Right lobe of liver (tissue), 6 donors: ENCODE measurements at regions not wholly inside any gene's neighbourhood (a gene's known extent, or its start where the extent isn't known, plus 50 kb on each side); places are given as distances from the start of the nearest gene placed in this dataset.

Experiments used
- ATAC-seq, 4 donors: fragments of 200-7000 bp; cut with Tn5 transposase; one replicate each; pipeline ENCODE4 v1.9.1; 2020; ENCODE audit warnings: mild to moderate bottlenecking in 4 of 4, moderate library complexity in 4 of 4
- DNase-seq, 3 donors: peaks; one replicate each; pipeline ENCODE4 v3.0.0-alpha.2; 2020
- H3K27ac ChIP-seq, 3 donors: fragments of 200-600 bp; one replicate each; pipeline ENCODE4 v1.8.0; 2022
- H3K27me3 ChIP-seq, 2 donors: fragments of 200-600 bp; one replicate each; pipeline ENCODE4 v1.8.0; 2022
- H3K36me3 ChIP-seq, 4 donors: fragments of 200-600 bp; sonication (generic) in 1 of 4; one replicate each; pipeline versions ENCODE4 v1.5.1 to v1.8.0; 2017 to 2022; ENCODE audit warnings: control low read depth in 1 of 4
- H3K4me1 ChIP-seq, 4 donors: fragments of 200-600 bp; sonication (generic) in 1 of 4; one replicate each; pipeline versions ENCODE4 v1.5.1 to v1.8.0; 2017 to 2022; ENCODE audit warnings: control low read depth in 1 of 4
- H3K4me3 ChIP-seq, 3 donors: fragments of 200-600 bp; one replicate each; pipeline ENCODE4 v1.8.0; 2022
- H3K9me3 ChIP-seq, 4 donors: fragments of 200-600 bp; sonication (generic) in 1 of 4; one replicate each; pipeline versions ENCODE4 v1.5.1 to v1.8.0; 2017 to 2022; ENCODE audit warnings: control low read depth in 1 of 4
- POLR2A ChIP-seq: fragments of 450-650 bp; IDR thresholded peaks from one replicate; pipeline ENCODE4 v1.6.1; 2017; ENCODE audit warnings: antibody characterized with exemption, mild to moderate bottlenecking
- WGBS: methylation state at CpG from one replicate; pipeline ENCODE4 v1.1.6; 2018; ENCODE audit warnings: low coverage, low lambda C conversion rate; ENCODE audit not compliant: insufficient coverage; ENCODE audit errors: missing lambda C conversion rate; 5-methylcytosine and 5-hydroxymethylcytosine counted together
- intact Hi-C, 2 donors: fragments of 100-400 bp; cut with DNase I; formaldehyde crosslinking; loops; one replicate each; pipeline versions ENCODE4 v1.11.2 to v1.14.1; 2022
- TF ChIP-seq, protein P1 (sequence below), 4 donors: fragments of 200-600 bp in 3 of 4; fragments of 450-650 bp in 1 of 4; IDR thresholded peaks; one replicate each; pipeline versions ENCODE4 v1.5.1 to v1.8.0; 2016 to 2022; ENCODE audit warnings: antibody characterized with exemption in 4 of 4, mild to moderate bottlenecking in 2 of 4
- donor health status: DM: no; HTN: yes; CAD: no.
- donor health status: DM: no; HTN: no; CAD: no.
- donor health status: DM: no; HTN: no; CAD: no.
- donor health status: DM: no; HTN: yes; CAD: no.
- donor health status: DM: no; HTN: yes; CAD: no.

DNA sequence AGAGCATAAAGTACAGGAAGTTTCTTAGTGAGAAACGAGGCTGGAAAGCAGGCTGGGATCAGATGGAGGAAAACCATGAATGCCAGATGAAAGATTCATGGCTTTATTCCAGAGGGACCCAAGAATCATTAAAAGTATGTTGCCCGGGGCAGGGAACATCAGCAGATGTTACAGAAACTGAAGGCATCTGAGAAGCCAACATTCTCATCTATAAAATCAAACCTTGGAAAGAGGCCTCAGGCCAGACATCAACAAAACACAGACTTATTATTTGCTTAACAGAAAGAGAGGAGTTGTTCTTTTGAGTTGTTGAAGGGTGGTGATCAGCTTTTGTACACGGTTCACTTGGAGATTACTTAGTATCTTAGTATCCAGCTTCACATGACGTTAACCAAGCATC is 543.6 kb downstream of the RFC3 start:
- Histone ChIP-seq H3K27ac (no peak overlapping the region), H3K4me1 (no peaks in the 10 kb centered on the region), H3K27me3 (no peaks in the 10 kb centered on the region), H3K4me3 (no peak overlapping the region), H3K36me3 (no peaks in the 10 kb centered on the region), H3K9me3 (no peaks in the 10 kb centered on the region)
- intact Hi-C loops, result no loop called here
- DNase-seq (no peak), ATAC-seq (no peak)
- no peak for TF ChIP-seq POLR2A
- TF ChIP-seq, protein P1, sequence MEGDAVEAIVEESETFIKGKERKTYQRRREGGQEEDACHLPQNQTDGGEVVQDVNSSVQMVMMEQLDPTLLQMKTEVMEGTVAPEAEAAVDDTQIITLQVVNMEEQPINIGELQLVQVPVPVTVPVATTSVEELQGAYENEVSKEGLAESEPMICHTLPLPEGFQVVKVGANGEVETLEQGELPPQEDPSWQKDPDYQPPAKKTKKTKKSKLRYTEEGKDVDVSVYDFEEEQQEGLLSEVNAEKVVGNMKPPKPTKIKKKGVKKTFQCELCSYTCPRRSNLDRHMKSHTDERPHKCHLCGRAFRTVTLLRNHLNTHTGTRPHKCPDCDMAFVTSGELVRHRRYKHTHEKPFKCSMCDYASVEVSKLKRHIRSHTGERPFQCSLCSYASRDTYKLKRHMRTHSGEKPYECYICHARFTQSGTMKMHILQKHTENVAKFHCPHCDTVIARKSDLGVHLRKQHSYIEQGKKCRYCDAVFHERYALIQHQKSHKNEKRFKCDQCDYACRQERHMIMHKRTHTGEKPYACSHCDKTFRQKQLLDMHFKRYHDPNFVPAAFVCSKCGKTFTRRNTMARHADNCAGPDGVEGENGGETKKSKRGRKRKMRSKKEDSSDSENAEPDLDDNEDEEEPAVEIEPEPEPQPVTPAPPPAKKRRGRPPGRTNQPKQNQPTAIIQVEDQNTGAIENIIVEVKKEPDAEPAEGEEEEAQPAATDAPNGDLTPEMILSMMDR (IDR thresholded peaks at IDR 0.05), result no peak
- WGBS, result 43% methylated on average over 4 of the region's 4 CpGs

DNA sequence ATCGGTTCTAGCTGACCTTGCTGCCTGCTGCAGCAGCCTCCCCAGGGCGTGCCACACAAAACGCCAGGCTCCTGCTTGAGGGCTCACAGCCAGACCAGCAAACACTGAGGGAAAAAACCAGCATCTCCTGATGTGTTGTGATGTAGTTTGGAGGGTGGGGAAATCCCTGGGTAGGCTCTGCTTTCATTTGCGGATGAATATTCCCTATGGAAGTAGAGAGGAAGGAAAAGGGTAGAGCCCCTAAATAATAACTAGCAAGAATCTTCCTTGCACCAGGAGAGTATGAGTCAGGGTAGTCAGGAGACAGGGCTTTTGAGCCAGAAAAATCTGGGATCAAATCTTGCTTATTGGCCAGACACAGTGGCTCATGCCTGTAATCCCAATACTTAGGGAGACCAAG is 545.3 kb downstream of the RFC3 start:
- Histone ChIP-seq H3K27ac (no peak overlapping the region), H3K27me3 (no peaks in the 10 kb centered on the region), H3K9me3 (no peaks in the 10 kb centered on the region), H3K4me1 (no peaks in the 10 kb centered on the region), H3K4me3 (no peak overlapping the region), H3K36me3 (no peaks in the 10 kb centered on the region)
- no peak for DNase-seq
- no peak for TF ChIP-seq POLR2A
- TF ChIP-seq, protein P1 (IDR thresholded peaks at IDR 0.05), result no peak
- intact Hi-C loops, result no loop called here
- no peak for ATAC-seq
- 67% methylated on average over 3 of the region's 4 CpGs for WGBS

DNA sequence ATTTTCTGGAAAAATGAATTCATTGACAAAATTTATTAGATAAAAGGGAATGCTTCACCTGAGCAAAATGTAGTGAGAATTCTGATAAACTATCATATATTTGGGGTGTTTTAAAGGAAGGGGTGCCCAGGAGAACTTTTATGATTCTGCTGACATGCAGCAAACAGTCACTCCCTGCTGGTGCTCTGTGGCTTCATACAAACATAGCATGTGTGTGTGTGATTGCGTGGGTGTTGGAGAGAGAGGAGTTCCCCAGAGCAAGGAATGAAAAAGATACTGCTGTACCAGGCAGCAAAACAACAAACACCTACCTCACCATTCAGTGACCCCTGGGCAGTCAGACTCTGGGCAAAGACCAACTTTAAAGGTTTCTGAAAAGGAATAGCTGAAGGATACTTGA is 546.7 kb downstream of the RFC3 start:
- Histone ChIP-seq H3K9me3 (no peaks in the 10 kb centered on the region), H3K36me3 (no peaks in the 10 kb centered on the region), H3K4me1 (no peaks in the 10 kb centered on the region), H3K4me3 (no peak overlapping the region), H3K27ac (no peak overlapping the region), H3K27me3 (no peaks in the 10 kb centered on the region)
- DNase-seq (no peak), ATAC-seq (no peak)
- 50% methylated on average over 1 of the region's 1 CpG for WGBS
- TF ChIP-seq, protein P1 (IDR thresholded peaks at IDR 0.05), result no peak
- no peak for TF ChIP-seq POLR2A
- intact Hi-C loops, result no loop called here

DNA sequence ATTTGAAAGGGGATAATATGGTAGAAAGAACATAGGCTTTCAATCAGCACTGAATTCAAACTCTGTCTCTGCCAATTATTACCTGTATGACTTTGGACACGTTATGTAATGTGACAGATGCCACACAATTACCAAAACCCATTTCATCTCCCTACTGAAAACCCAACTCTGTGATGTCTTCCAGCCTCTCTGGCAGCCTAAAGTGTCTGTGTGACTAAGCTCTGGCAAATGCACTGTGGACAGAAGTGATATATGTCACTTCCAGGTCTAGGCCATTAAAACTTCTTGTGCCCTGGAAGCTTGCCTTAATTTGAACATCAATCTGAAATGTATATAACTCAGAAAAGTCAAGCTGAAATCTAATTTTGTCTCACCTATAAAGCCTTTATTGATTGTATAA is 552.0 kb downstream of the RFC3 start:
- intact Hi-C loops, result no loop called here
- DNase-seq (no peak), ATAC-seq (no peak)
- TF ChIP-seq, protein P1 (IDR thresholded peaks at IDR 0.05), result no peak
- TF ChIP-seq POLR2A, result no peak
- WGBS, result 44% methylated on average over 1 of the region's 1 CpG
- Histone ChIP-seq H3K27me3 (no peaks in the 10 kb centered on the region), H3K9me3 (no peaks in the 10 kb centered on the region), H3K27ac (no peak overlapping the region), H3K4me3 (no peak overlapping the region), H3K36me3 (no peaks in the 10 kb centered on the region), H3K4me1 (no peaks in the 10 kb centered on the region)

DNA sequence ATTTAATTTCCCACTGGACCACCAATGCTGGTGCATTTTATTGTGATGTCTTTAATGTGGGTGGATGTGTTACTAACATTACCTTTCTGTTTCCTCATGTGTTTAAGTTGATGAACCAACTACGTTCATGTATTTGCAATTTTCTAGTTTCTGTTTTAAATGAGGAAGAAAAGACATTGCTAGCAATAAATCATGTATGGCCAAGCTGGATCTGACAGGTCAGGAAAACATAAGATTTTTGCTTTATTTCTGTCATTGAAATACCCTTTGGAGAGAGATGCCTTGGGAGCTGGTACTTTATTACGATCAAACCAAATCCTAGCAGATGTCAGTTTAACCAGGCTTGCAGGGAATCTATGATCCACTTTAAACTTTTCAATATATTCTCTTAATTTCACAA is 553.2 kb downstream of the RFC3 start:
- DNase-seq, result no peak
- no peak overlapping the region for H3K27ac ChIP-seq
- TF ChIP-seq, protein P1 (IDR thresholded peaks at IDR 0.05), result no peak
- TF ChIP-seq POLR2A, result no peak
- no peak for ATAC-seq
- 73% methylated on average over 2 of the region's 2 CpGs for WGBS
- no peaks in the 10 kb centered on the region for H3K36me3 ChIP-seq
- no peaks in the 10 kb centered on the region for H3K4me1 ChIP-seq
- no peaks in the 10 kb centered on the region for H3K9me3 ChIP-seq
- H3K4me3 ChIP-seq, result no peak overlapping the region
- intact Hi-C loops, result no loop called here
- H3K27me3 ChIP-seq, result no peaks in the 10 kb centered on the region
